Upper lobe of left lung (tissue), 6 donors: ENCODE measurements at regions not wholly inside any gene's neighbourhood (a gene's known extent, or its start where the extent isn't known, plus 50 kb on each side); places are given as distances from the start of the nearest gene placed in this dataset.

Experiments
- ATAC-seq, 2 donors: fragments of 200-7000 bp; cut with Tn5 transposase; one replicate each; pipeline ENCODE4 v1.9.1; 2022; ENCODE audit warnings: mild to moderate bottlenecking in 2 of 2, moderate library complexity in 2 of 2; ENCODE audit not compliant: low FRiP score in 2 of 2
- DNase-seq, 2 donors: peaks; one replicate each; pipeline ENCODE4 v3.0.0-alpha.2; 2019 to 2020
- H3K27ac ChIP-seq, 4 donors: fragments of 200-600 bp; sonication (generic); one replicate each; pipeline ENCODE4 v1.5.1; 2016 to 2019
- H3K27me3 ChIP-seq, 4 donors: fragments of 200-600 bp; sonication (generic); one replicate each; pipeline ENCODE4 v1.5.1; 2017 to 2019
- H3K36me3 ChIP-seq, 4 donors: fragments of 200-600 bp; sonication (generic); one replicate each; pipeline ENCODE4 v1.5.1; 2016 to 2019
- H3K4me1 ChIP-seq, 4 donors: fragments of 200-600 bp; sonication (generic); one replicate each; pipeline ENCODE4 v1.5.1; 2018 to 2019
- H3K4me3 ChIP-seq, 4 donors: fragments of 200-600 bp; sonication (generic); one replicate each; pipeline ENCODE4 v1.5.1; 2017 to 2019; ENCODE audit warnings: mild to moderate bottlenecking in 2 of 4, moderate library complexity in 1 of 4
- H3K9me3 ChIP-seq, 4 donors: fragments of 200-600 bp; sonication (generic); one replicate each; pipeline ENCODE4 v1.5.1; 2018 to 2019
- CTCF ChIP-seq, 6 experiments: fragments of 450-650 bp in 4 of 6; fragments of 200-600 bp in 2 of 6; sonication (generic) in 2 of 6; IDR thresholded peaks; one replicate each; pipeline ENCODE4 v1.5.1; 2016 to 2019; ENCODE audit warnings: antibody characterized with exemption in 6 of 6
- EP300 ChIP-seq, 4 donors: sonication (generic); formaldehyde crosslinking; IDR thresholded peaks; one replicate each; pipeline ENCODE4 v1.5.1; 2017; ENCODE audit warnings: antibody characterized with exemption in 4 of 4, control low read depth in 2 of 4
- POLR2A ChIP-seq, 4 donors: fragments of 450-650 bp; IDR thresholded peaks; one replicate each; pipeline ENCODE4 v1.5.1; 2016 to 2017; ENCODE audit warnings: antibody characterized with exemption in 4 of 4, mild to moderate bottlenecking in 2 of 4
- POLR2AphosphoS5 ChIP-seq, 2 donors: sonication (generic); formaldehyde crosslinking; IDR thresholded peaks; one replicate each; pipeline ENCODE4 v1.5.1; 2017; ENCODE audit warnings: antibody characterized with exemption in 2 of 2
- WGBS, 2 donors: methylation state at CpG; one replicate each; pipeline ENCODE4 v1.1.5; 2017 to 2018; 5-methylcytosine and 5-hydroxymethylcytosine counted together
- donor health status: DM: no; HTN: no; CAD: no; lungs with moderate emphysema.
- donor health status: DM: no; HTN: yes; CAD: no; lungs with severe emphysema.

- Histone ChIP-seq H3K9me3 (no peaks in the 10 kb centered on the region), H3K36me3 (no peaks in the 10 kb centered on the region), H3K27me3 (no peaks in the 10 kb centered on the region), H3K4me1 (no peaks in the 10 kb centered on the region), H3K27ac (no peak overlapping the region), H3K4me3 (no peak overlapping the region)
- WGBS, 2 donors, result 89 to 90% methylated on average over 4 of the region's 4 CpGs
- ATAC-seq, result no peak
- TF ChIP-seq POLR2AphosphoS5 (IDR thresholded peaks at IDR 0.05) (no peak), EP300 (IDR thresholded peaks at IDR 0.05) (no peak), CTCF (IDR thresholded peaks at IDR 0.05) (no peak), POLR2A (IDR thresholded peaks at IDR 0.05) (no peak)
- DNase-seq, result no peak
Observed at GRCh38 chr4:170414961-170415360, 325.2 kb upstream of the AADAT start.

- DNase-seq (no peak), ATAC-seq (no peak)
- H3K4me1 ChIP-seq, result no peaks in the 10 kb centered on the region
- no peaks in the 10 kb centered on the region for H3K9me3 ChIP-seq
- no peaks in the 10 kb centered on the region for H3K27me3 ChIP-seq
- H3K27ac ChIP-seq, result no peak overlapping the region
- 37 to 58% methylated on average over 2 of the region's 2 CpGs for WGBS, 2 donors
- no peak for TF ChIP-seq EP300 (IDR thresholded peaks at IDR 0.05)
- TF ChIP-seq POLR2A (IDR thresholded peaks at IDR 0.05), result no peak
- TF ChIP-seq POLR2AphosphoS5 (IDR thresholded peaks at IDR 0.05), result no peak
- no peak overlapping the region for H3K4me3 ChIP-seq
- H3K36me3 ChIP-seq, result no peaks in the 10 kb centered on the region
Observed at GRCh38 chr4:170414360-170414759, 324.6 kb upstream of the AADAT start.

GRCh38 chr4:170413951-170414350 lies 324.2 kb upstream of the AADAT start:
- H3K4me1 ChIP-seq, result no peaks in the 10 kb centered on the region
- H3K9me3 ChIP-seq, result no peaks in the 10 kb centered on the region
- H3K27ac ChIP-seq, result no peak overlapping the region
- no peak for DNase-seq
- TF ChIP-seq POLR2AphosphoS5 (IDR thresholded peaks at IDR 0.05), result no peak
- TF ChIP-seq CTCF (IDR thresholded peaks at IDR 0.05), result no peak
- no peak for TF ChIP-seq EP300 (IDR thresholded peaks at IDR 0.05)
- no peaks in the 10 kb centered on the region for H3K27me3 ChIP-seq
- ATAC-seq, result no peak
- no peak overlapping the region for H3K4me3 ChIP-seq
- H3K36me3 ChIP-seq, result no peaks in the 10 kb centered on the region

- Histone ChIP-seq H3K36me3 (no peaks in the 10 kb centered on the region), H3K4me3 (no peak overlapping the region), H3K4me1 (no peaks in the 10 kb centered on the region), H3K27me3 (no peaks in the 10 kb centered on the region), H3K9me3 (no peaks in the 10 kb centered on the region), H3K27ac (no peak overlapping the region)
- 18 to 23% methylated on average over 1 of the region's 1 CpG for WGBS, 2 donors
- ATAC-seq (no peak), DNase-seq (no peak)
- TF ChIP-seq POLR2A (IDR thresholded peaks at IDR 0.05) (no peak), CTCF (IDR thresholded peaks at IDR 0.05) (no peak), EP300 (IDR thresholded peaks at IDR 0.05) (no peak), POLR2AphosphoS5 (IDR thresholded peaks at IDR 0.05) (no peak)
Observed at GRCh38 chr4:170400361-170400760, 310.6 kb upstream of the AADAT start.

- TF ChIP-seq POLR2A (IDR thresholded peaks at IDR 0.05) (no peak), CTCF (IDR thresholded peaks at IDR 0.05) (no peak), POLR2AphosphoS5 (IDR thresholded peaks at IDR 0.05) (no peak), EP300 (IDR thresholded peaks at IDR 0.05) (no peak)
- 88 to 89% methylated on average over 3 of the region's 3 CpGs for WGBS, 2 donors
- Histone ChIP-seq H3K27ac (no peak overlapping the region), H3K36me3 (no peaks in the 10 kb centered on the region), H3K27me3 (no peaks in the 10 kb centered on the region), H3K9me3 (no peaks in the 10 kb centered on the region), H3K4me1 (no peaks in the 10 kb centered on the region), H3K4me3 (no peak overlapping the region)
- DNase-seq (no peak), ATAC-seq (no peak)
Observed at GRCh38 chr4:170399581-170400293, 310.0 kb upstream of the AADAT start.
